ENCODE measurements at regions not wholly inside any gene's neighbourhood (a gene's known extent, or its start where the extent isn't known, plus 50 kb on each side); places are given as distances from the start of the nearest gene placed in this dataset.

DNA sequence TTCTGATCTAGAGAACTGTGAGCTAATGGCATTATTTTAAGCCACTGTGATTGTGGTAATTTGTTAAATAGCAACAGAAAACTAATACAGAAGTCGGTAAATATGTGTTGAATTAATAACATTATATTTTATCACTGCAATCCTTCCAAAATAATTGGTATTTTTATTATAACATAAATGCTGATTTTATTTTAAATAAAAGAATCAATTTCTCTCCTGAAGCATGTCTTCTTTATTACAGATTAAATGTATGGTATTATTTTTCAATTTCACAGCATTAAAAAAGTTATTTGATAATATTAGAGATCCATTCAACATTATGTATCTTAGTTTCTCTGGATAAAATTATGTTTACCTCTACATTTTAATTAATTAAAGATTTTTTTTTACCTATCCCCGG is 165.5 kb upstream of the EDIL3 start:
- Histone ChIP-seq H3K79me2 (ENCODE audit: control insufficient read depth, insufficient read depth, low read length) (no peaks in the 10 kb centered on the region), H4K20me1 (ENCODE audit: control insufficient read depth, extremely low read depth, insufficient read depth, low read length) (no peaks in the 10 kb centered on the region), H3K4me1 (ENCODE audit: control insufficient read depth, extremely low read depth, insufficient read depth, low read length) (no peaks in the 10 kb centered on the region), H3K9ac (ENCODE audit: control insufficient read depth, extremely low read depth, insufficient read depth, low read length) (no peak overlapping the region), H3K9me1 (ENCODE audit: control insufficient read depth, extremely low read depth, insufficient read depth, low read length) (no peaks in the 10 kb centered on the region), H3K36me3 (ENCODE audit: control insufficient read depth in 2 of 2, extremely low read depth in 1 of 2, insufficient read depth in 2 of 2, low read length in 2 of 2) (no peaks in the 10 kb centered on the region), H3K9me3 (ENCODE audit: control insufficient read depth, low read depth, low read length) (no peaks in the 10 kb centered on the region), H3K27ac (ENCODE audit: control insufficient read depth, insufficient read depth, low read length) (no peak overlapping the region), H3K4me2 (ENCODE audit: control insufficient read depth, extremely low read depth, insufficient read depth, low read depth, low read length) (no peak overlapping the region), H2AFZ (ENCODE audit: control insufficient read depth, low read length) (no peak overlapping the region), H3K4me3 (ENCODE audit: control insufficient read depth in 2 of 3, extremely low read depth in 1 of 3, insufficient read depth in 2 of 3, low read depth in 1 of 3, low read length in 3 of 3) (no peak overlapping the region), H3K27me3 (ENCODE audit: control insufficient read depth, extremely low read depth, insufficient read depth, low read length) (no peaks in the 10 kb centered on the region)
- no peak for DNase-seq (ENCODE audit: low read depth, low spot score)
- FAIRE-seq = no peak
- dilution Hi-C loops (cut with MboI; ENCODE audit: extremely low pct_ligation_motif_present, low sequenced_read_pairs) = no loop called here
- TF ChIP-seq, protein P1, sequence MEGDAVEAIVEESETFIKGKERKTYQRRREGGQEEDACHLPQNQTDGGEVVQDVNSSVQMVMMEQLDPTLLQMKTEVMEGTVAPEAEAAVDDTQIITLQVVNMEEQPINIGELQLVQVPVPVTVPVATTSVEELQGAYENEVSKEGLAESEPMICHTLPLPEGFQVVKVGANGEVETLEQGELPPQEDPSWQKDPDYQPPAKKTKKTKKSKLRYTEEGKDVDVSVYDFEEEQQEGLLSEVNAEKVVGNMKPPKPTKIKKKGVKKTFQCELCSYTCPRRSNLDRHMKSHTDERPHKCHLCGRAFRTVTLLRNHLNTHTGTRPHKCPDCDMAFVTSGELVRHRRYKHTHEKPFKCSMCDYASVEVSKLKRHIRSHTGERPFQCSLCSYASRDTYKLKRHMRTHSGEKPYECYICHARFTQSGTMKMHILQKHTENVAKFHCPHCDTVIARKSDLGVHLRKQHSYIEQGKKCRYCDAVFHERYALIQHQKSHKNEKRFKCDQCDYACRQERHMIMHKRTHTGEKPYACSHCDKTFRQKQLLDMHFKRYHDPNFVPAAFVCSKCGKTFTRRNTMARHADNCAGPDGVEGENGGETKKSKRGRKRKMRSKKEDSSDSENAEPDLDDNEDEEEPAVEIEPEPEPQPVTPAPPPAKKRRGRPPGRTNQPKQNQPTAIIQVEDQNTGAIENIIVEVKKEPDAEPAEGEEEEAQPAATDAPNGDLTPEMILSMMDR (optimal IDR thresholded peaks at IDR 0.05 in 1 of 3, IDR thresholded peaks at IDR 0.05 in 1 of 3, conservative IDR thresholded peaks at IDR 0.05 in 1 of 3; ENCODE audit: extremely low read depth in 1 of 3, insufficient read depth in 2 of 3, low read length in 3 of 3) = no peak
- no peak for TF ChIP-seq EZH2 (IDR thresholded peaks at IDR 0.05; ENCODE audit: low read length)

DNA sequence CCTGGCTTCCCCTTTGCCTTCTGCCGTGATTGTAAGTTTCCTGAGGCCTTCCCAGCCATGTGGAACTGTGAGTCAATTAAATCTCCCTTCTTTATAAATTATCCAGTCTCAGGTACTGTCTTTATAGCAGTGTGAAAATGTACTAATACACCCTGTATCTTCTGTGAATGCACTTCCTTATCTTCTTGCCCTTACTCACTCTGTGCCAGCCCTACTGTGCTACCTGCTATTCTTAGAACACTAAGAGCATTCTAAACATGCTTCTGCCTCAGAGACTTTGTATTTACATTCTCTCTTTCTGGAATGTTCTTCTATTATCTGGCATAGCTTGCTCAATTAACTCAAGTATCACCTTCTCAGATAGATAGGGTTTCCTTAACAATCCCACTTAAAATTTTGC is 164.4 kb upstream of the EDIL3 start:
- H3K27ac ChIP-seq (ENCODE audit: control insufficient read depth, insufficient read depth, low read length) = no peak overlapping the region
- H3K9me3 ChIP-seq (ENCODE audit: control insufficient read depth, low read depth, low read length) = no peaks in the 10 kb centered on the region
- DNase-seq (ENCODE audit: low read depth, low spot score) (no peak), FAIRE-seq (no peak)
- no peak overlapping the region for H3K4me3 ChIP-seq (ENCODE audit: control insufficient read depth in 2 of 3, extremely low read depth in 1 of 3, insufficient read depth in 2 of 3, low read depth in 1 of 3, low read length in 3 of 3)
- H3K4me1 ChIP-seq (ENCODE audit: control insufficient read depth, extremely low read depth, insufficient read depth, low read length) = no peaks in the 10 kb centered on the region
- TF ChIP-seq, protein P1 (optimal IDR thresholded peaks at IDR 0.05 in 1 of 3, IDR thresholded peaks at IDR 0.05 in 1 of 3, conservative IDR thresholded peaks at IDR 0.05 in 1 of 3; ENCODE audit: extremely low read depth in 1 of 3, insufficient read depth in 2 of 3, low read length in 3 of 3) = no peak
- no peak for TF ChIP-seq EZH2 (IDR thresholded peaks at IDR 0.05; ENCODE audit: low read length)
- no peak overlapping the region for H3K4me2 ChIP-seq (ENCODE audit: control insufficient read depth, extremely low read depth, insufficient read depth, low read depth, low read length)
- no peaks in the 10 kb centered on the region for H3K79me2 ChIP-seq (ENCODE audit: control insufficient read depth, insufficient read depth, low read length)
- H2AFZ ChIP-seq (ENCODE audit: control insufficient read depth, low read length) = no peak overlapping the region
- no peaks in the 10 kb centered on the region for H3K36me3 ChIP-seq (ENCODE audit: control insufficient read depth in 2 of 2, extremely low read depth in 1 of 2, insufficient read depth in 2 of 2, low read length in 2 of 2)
- dilution Hi-C loops (cut with MboI; ENCODE audit: extremely low pct_ligation_motif_present, low sequenced_read_pairs) = no loop called here
- H3K9me1 ChIP-seq (ENCODE audit: control insufficient read depth, extremely low read depth, insufficient read depth, low read length) = no peaks in the 10 kb centered on the region
- H4K20me1 ChIP-seq (ENCODE audit: control insufficient read depth, extremely low read depth, insufficient read depth, low read length) = no peaks in the 10 kb centered on the region
- no peaks in the 10 kb centered on the region for H3K27me3 ChIP-seq (ENCODE audit: control insufficient read depth, extremely low read depth, insufficient read depth, low read length)
- no peak overlapping the region for H3K9ac ChIP-seq (ENCODE audit: control insufficient read depth, extremely low read depth, insufficient read depth, low read length)
